Spleen (tissue), 7 donors: ENCODE measurements at regions not wholly inside any gene's neighbourhood (a gene's known extent, or its start where the extent isn't known, plus 50 kb on each side); places are given as distances from the start of the nearest gene placed in this dataset.

Experiments used
- CTCF ChIP-seq, 11 experiments: fragments of 200-600 bp in 7 of 11; fragments of 450-650 bp in 4 of 11; sonication (generic) in 4 of 11; IDR thresholded peaks in 8 of 11; conservative IDR thresholded peaks in 3 of 11; 1 replicate in 7 of 11; 2 replicates in 4 of 11; pipeline versions ENCODE4 v1.4.0 to v1.8.0; 2016 to 2021; ENCODE audit warnings: antibody characterized with exemption in 11 of 11, inconsistent platforms in 4 of 11, mild to moderate bottlenecking in 1 of 11
- POLR2A ChIP-seq, 3 donors: fragments of 450-650 bp; IDR thresholded peaks; one replicate each; pipeline ENCODE4 v1.5.1; 2017; ENCODE audit warnings: antibody characterized with exemption in 3 of 3, mild to moderate bottlenecking in 1 of 3
- POLR2AphosphoS5 ChIP-seq, 3 donors: sonication (generic); formaldehyde crosslinking; IDR thresholded peaks; one replicate each; pipeline ENCODE4 v1.5.1; 2017; ENCODE audit warnings: antibody characterized with exemption in 3 of 3
- donor health status: DM: no; HTN: no; CAD: no; lungs with moderate emphysema.
- donor health status: DM: no; HTN: no; CAD: no.
- donor health status: DM: no; HTN: no; CAD: no.

- no peak for TF ChIP-seq CTCF (IDR thresholded peaks at IDR 0.05 in 8 of 11, conservative IDR thresholded peaks at IDR 0.05 in 3 of 11)
- TF ChIP-seq POLR2A (IDR thresholded peaks at IDR 0.05) = no peak
- no peak for TF ChIP-seq POLR2AphosphoS5 (IDR thresholded peaks at IDR 0.05)
Observed at GRCh38 chr16:86393907-86394626, 116.3 kb upstream of the FOXF1 start.
